Smooth muscle cell (in vitro differentiated cells): ENCODE measurements at regions not wholly inside any gene's neighbourhood (a gene's known extent, or its start where the extent isn't known, plus 50 kb on each side); places are given as distances from the start of the nearest gene placed in this dataset.

Source experiments
- DNase-seq: peaks from one replicate; lab custom pipeline; 2025; ENCODE audit not compliant: unreplicated experiment; lab: John Stamatoyannopoulos, UW
- H2AFZ ChIP-seq: fragments of 200-600 bp; sonication (generic); 2 replicates; pipeline ENCODE4 v1.6.0; 2016; ENCODE audit warnings: antibody characterized with exemption, low read depth, mild to moderate bottlenecking
- H3F3A ChIP-seq: fragments of 200-600 bp; sonication (generic); 2 replicates; pipeline ENCODE4 v1.6.0; 2017; ENCODE audit warnings: antibody characterized with exemption, low read depth
- H3K27ac ChIP-seq: fragments of 200-600 bp; sonication (generic); 2 replicates; pipeline ENCODE4 v1.5.1; 2016; ENCODE audit warnings: low read depth, mild to moderate bottlenecking
- H3K27me3 ChIP-seq: fragments of 200-600 bp; sonication (generic); 2 replicates; pipeline ENCODE4 v1.6.1; 2016; ENCODE audit warnings: low read depth, mild to moderate bottlenecking
- H3K36me3 ChIP-seq: fragments of 200-600 bp; sonication (generic); 2 replicates; pipeline ENCODE4 v1.5.1; 2016; ENCODE audit warnings: low read depth
- H3K4me1 ChIP-seq: fragments of 200-600 bp; sonication (generic); 2 replicates; pipeline ENCODE4 v1.5.1; 2016; ENCODE audit warnings: low read depth
- H3K4me2 ChIP-seq: fragments of 200-600 bp; sonication (generic); 2 replicates; pipeline ENCODE4 v1.6.0; 2016; ENCODE audit warnings: mild to moderate bottlenecking
- H3K4me3 ChIP-seq: fragments of 200-600 bp; sonication (generic); 2 replicates; pipeline ENCODE4 v1.5.1; 2016; ENCODE audit warnings: mild to moderate bottlenecking
- H3K79me2 ChIP-seq: fragments of 200-600 bp; sonication (generic); 2 replicates; pipeline ENCODE4 v1.6.0; 2016; ENCODE audit warnings: low read depth, mild to moderate bottlenecking
- H3K9ac ChIP-seq: fragments of 200-600 bp; sonication (generic); 2 replicates; pipeline ENCODE4 v1.6.0; 2016; ENCODE audit warnings: low read depth
- H3K9me3 ChIP-seq: fragments of 200-600 bp; sonication (generic); replicated peaks from 2 replicates; pipeline ENCODE4 v1.5.1; 2016; ENCODE audit warnings: low read depth
- H4K20me1 ChIP-seq: fragments of 200-600 bp; sonication (generic); 2 replicates; pipeline ENCODE4 v1.6.0; 2016; ENCODE audit warnings: low read depth
- WGBS: methylation state at CpG from one replicate; pipeline ENCODE4 v1.1.7; 2016; ENCODE audit warnings: low lambda C conversion rate; 5-methylcytosine and 5-hydroxymethylcytosine counted together
- TF ChIP-seq, protein P1 (sequence below): fragments of 200-600 bp; sonication (generic); IDR thresholded peaks from 2 replicates; pipeline ENCODE4 v1.5.1; 2017; ENCODE audit warnings: borderline replicate concordance, mild to moderate bottlenecking, antibody characterized with exemption; ENCODE audit not compliant: insufficient read depth, poor library complexity, severe bottlenecking

DNA sequence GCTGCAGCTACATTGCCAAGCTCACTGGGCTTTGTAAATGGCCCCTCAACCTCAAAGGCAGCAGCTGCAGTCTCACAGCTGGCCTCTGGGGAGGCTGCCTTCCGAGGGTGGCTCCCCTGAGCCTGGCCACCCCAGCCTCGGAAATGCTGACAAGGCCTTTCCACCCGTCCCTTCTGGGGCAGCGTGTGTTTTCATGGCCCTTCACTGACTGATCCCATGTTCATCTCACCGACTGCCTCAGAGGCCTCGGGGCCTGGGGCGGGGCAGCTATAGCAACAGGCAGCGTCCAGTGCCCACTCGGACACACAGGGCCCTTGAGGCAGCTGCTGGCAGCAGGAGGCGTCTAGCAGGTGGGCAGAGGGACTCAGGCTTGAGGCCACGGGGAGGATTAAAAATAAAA lies 149.7 kb downstream of the GLI2 start:
- Histone ChIP-seq H3K27ac (no peak overlapping the region), H2AFZ (no peak overlapping the region), H3K27me3 (no peaks in the 10 kb centered on the region), H3K4me3 (no peak overlapping the region), H3K36me3 (no peaks in the 10 kb centered on the region), H3F3A (no peaks in the 10 kb centered on the region), H4K20me1 (peaks cover 87% of the 10 kb centered on the region), H3K79me2 (peaks cover 63% of the 10 kb centered on the region), H3K9me3 (no peaks in the 10 kb centered on the region), H3K9ac (no peak overlapping the region), H3K4me2 (no peak overlapping the region), H3K4me1 (peaks cover 16% of the 10 kb centered on the region)
- TF ChIP-seq, protein P1, sequence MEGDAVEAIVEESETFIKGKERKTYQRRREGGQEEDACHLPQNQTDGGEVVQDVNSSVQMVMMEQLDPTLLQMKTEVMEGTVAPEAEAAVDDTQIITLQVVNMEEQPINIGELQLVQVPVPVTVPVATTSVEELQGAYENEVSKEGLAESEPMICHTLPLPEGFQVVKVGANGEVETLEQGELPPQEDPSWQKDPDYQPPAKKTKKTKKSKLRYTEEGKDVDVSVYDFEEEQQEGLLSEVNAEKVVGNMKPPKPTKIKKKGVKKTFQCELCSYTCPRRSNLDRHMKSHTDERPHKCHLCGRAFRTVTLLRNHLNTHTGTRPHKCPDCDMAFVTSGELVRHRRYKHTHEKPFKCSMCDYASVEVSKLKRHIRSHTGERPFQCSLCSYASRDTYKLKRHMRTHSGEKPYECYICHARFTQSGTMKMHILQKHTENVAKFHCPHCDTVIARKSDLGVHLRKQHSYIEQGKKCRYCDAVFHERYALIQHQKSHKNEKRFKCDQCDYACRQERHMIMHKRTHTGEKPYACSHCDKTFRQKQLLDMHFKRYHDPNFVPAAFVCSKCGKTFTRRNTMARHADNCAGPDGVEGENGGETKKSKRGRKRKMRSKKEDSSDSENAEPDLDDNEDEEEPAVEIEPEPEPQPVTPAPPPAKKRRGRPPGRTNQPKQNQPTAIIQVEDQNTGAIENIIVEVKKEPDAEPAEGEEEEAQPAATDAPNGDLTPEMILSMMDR, result no peak
- 57% methylated on average over 11 of the region's 11 CpGs for WGBS
- DNase-seq, result no peak

DNA sequence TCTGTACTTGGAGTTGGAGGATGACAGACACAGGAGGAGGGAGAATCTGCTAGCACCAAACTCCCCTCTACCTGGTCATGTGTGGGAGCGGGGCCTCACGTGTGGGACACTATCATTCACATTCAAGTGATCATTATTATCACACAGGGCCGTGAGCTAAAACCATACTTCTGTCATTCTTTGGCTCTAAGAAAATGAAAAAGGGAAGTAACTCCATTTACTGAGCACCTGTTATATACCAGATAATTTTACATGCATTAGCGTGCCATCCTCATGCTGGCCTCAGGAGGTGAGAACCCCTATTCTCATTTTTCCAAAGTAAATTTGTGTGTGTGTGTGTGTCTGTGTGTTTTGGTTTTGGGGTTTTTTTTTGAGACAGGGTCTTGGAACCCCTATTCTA lies 150.1 kb downstream of the GLI2 start:
- peaks cover 86% of the 10 kb centered on the region for H4K20me1 ChIP-seq
- H3K79me2 ChIP-seq, result peaks cover 63% of the 10 kb centered on the region
- WGBS, result 91% methylated on average over 4 of the region's 4 CpGs
- H3K27me3 ChIP-seq, result no peaks in the 10 kb centered on the region
- no peak for DNase-seq
- no peaks in the 10 kb centered on the region for H3F3A ChIP-seq
- no peak overlapping the region for H2AFZ ChIP-seq
- peaks cover 14% of the 10 kb centered on the region for H3K4me1 ChIP-seq
- H3K9me3 ChIP-seq, result no peaks in the 10 kb centered on the region
- H3K4me2 ChIP-seq, result no peak overlapping the region
- no peaks in the 10 kb centered on the region for H3K36me3 ChIP-seq
- H3K4me3 ChIP-seq, result no peak overlapping the region
- no peak overlapping the region for H3K27ac ChIP-seq
- TF ChIP-seq, protein P1, result no peak
- H3K9ac ChIP-seq, result no peak overlapping the region

GRCh38 chr2:120886534-120887319 lies 151.1 kb downstream of the GLI2 start:
- no peaks in the 10 kb centered on the region for H3F3A ChIP-seq
- H3K4me2 ChIP-seq, result peak overlapping the region; percentile 36
- H3K4me1 ChIP-seq, result peaks cover 14% of the 10 kb centered on the region
- H3K9ac ChIP-seq, result no peak overlapping the region
- 65% methylated on average over 18 of the region's 18 CpGs for WGBS
- TF ChIP-seq, protein P1, result no peak
- H4K20me1 ChIP-seq, result peaks cover 90% of the 10 kb centered on the region
- no peak for DNase-seq
- no peak overlapping the region for H3K4me3 ChIP-seq
- H2AFZ ChIP-seq, result no peak overlapping the region
- peak overlapping the region; percentile 15 for H3K27ac ChIP-seq
- H3K79me2 ChIP-seq, result peaks cover 61% of the 10 kb centered on the region
- H3K36me3 ChIP-seq, result no peaks in the 10 kb centered on the region
- no peaks in the 10 kb centered on the region for H3K9me3 ChIP-seq
- no peaks in the 10 kb centered on the region for H3K27me3 ChIP-seq

GRCh38 chr2:120887320-120887697 lies 151.6 kb downstream of the GLI2 start:
- no peaks in the 10 kb centered on the region for H3K27me3 ChIP-seq
- peaks cover 90% of the 10 kb centered on the region for H4K20me1 ChIP-seq
- peaks cover 61% of the 10 kb centered on the region for H3K79me2 ChIP-seq
- 79% methylated on average over 11 of the region's 11 CpGs for WGBS
- H3F3A ChIP-seq, result no peaks in the 10 kb centered on the region
- H2AFZ ChIP-seq, result no peak overlapping the region
- no peak overlapping the region for H3K4me3 ChIP-seq
- TF ChIP-seq, protein P1, result no peak
- H3K27ac ChIP-seq, result no peak overlapping the region
- H3K9ac ChIP-seq, result no peak overlapping the region
- peaks cover 17% of the 10 kb centered on the region for H3K4me1 ChIP-seq
- no peak for DNase-seq
- H3K9me3 ChIP-seq, result no peaks in the 10 kb centered on the region
- H3K36me3 ChIP-seq, result no peaks in the 10 kb centered on the region
- H3K4me2 ChIP-seq, result no peak overlapping the region
